Superior temporal gyrus (tissue), 1 donor: ENCODE measurements at regions not wholly inside any gene's neighbourhood (a gene's known extent, or its start where the extent isn't known, plus 50 kb on each side); places are given as distances from the start of the nearest gene placed in this dataset.
"Not testable (repeated sequence)": the region's sequence is repeated elsewhere in the genome, so short reads cannot be mapped to it uniquely, and the experiment has no call there.

Source experiments
- DNase-seq: peaks from one replicate; pipeline ENCODE4 v3.0.0-alpha.2; 2016; ENCODE audit errors: extremely low spot score

DNA sequence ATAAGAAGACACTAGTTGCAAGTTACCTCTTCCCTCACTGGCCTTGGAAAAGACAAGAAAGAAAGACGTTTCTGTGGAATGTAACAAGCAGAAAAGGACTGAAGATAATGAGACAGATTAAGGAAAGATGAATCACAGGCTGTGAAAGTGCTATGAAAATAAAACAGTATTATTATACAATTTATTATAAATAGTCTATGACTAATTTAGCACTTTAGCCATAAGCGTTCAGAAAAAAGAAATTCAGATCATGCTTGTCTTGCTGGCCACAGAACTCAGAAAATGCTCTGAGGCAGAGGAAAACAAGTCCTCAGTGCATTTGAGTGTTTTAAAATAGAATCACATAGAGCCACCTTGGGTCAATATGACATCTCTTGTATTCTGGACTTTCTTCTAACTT, 174.8 kb upstream of the NBPF9 start:
- DNase-seq = not testable (repeated sequence)

DNA sequence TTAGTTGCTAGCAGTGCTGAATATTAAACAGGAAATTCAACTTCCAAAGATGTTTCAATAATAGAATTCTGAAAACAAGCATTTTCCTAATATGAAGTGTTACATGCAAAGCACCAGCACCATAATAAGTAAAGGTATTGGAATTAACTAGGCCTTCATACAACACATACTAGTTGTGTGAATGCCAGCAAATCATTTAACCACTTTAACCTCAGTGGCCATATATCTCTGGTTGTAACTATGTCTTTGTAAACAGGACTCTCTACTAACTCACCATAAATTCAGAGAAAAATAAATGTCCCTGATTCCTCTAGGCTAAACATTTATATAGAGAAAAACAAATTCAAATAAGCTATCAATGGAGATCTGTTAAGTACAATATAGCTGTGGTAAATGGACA, 175.7 kb upstream of the NBPF9 start:
- not testable (repeated sequence) for DNase-seq

DNA sequence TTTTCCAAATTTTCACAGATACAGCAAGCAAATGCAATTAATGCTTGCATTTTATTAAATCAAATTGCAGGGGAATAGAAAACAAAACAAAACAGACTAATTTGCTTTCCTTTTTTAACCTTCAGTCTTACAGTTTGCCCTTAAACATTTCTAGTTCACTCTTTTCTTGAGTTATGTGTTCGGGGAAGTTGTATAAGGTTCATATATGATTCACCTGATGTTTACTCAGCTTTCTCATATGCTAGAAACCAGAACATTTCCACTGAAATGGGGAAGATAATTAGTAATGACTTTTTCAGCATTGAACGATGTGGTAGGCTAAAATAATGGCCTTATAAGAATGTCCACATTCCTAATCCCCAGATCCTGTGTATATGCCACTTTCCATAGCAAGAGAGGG, 176.2 kb upstream of the NBPF9 start:
- not testable (repeated sequence) for DNase-seq

DNA sequence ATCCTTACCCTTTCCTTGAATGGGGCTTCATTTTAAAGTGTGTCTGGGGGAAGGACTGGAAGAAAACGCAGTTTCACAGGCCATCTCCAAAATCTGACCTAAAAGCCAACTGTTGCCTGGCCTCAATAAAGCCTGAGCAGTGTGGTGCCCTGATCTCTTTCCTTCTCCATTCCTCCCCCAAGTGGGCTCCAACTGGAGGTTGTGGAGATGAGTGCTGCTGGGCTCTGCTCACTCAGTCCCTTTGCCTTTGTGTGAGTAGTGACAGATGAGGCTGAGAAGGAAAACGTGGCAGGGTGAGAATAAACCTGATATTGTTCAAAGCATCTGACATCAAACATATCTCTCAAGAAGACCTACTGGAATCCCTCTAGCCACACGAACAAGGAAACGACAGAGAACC, 181.4 kb upstream of the NBPF9 start:
- not testable (repeated sequence) for DNase-seq

DNA sequence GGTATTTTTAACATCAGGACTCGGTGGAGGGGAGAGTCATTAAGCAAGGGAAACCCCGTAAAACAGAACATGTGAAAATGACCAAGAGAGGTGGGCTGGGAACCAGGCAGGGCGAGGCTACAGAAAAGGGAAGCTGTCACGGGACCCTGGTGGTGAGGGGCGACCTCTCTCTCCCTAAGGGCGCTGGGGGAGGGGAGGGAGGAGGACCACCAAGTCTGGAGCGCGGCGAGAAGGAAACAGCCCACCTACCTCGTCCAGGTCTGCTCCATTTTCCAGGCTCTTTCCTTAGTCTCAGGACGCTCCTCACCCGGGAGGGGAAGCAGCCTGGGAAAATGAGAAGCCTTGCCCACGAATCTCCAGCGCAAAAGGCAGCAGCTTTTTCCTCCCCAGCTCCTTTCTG, 181.9 kb upstream of the NBPF9 start:
- not testable (repeated sequence) for DNase-seq

DNA sequence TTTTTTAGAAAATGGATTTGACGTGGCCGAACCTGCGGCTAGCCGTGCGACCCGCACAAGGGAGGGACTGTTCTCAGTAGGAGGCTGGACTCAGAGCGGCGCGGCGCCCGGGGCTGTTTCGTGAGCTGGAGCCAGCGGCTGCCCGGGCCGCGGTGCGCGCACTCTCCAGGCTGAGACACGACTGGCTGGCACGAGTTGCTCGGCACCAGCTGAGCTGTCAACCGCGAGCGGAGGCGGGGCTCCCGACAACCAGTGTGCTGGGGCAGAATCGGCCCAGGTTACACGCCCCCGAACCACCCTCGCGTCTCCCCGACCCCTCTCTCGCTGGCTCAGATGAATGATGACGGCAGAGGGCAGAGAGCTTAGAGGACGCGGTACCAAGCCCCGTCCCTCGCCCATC, 182.3 kb upstream of the NBPF9 start:
- not testable (repeated sequence) for DNase-seq

DNA sequence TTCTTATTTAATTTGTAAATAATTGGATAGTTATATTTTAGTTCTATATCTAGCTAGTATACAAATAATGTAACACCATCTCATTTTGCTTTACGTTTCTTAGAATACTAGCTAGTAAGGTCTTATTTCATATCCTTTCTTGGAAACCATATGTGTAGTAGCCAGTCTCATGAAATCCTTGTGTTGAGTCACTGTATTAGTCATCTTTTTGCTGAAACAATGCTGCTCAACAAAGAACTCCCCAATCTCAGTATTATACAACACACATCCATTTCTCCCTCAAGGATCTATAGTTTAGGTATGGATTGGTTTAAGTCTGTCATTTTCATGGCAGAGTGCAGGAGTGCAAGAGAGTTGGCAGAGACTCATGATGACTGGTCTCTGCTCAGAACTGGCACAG, 185.2 kb upstream of the NBPF9 start:
- DNase-seq = not testable (repeated sequence)

DNA sequence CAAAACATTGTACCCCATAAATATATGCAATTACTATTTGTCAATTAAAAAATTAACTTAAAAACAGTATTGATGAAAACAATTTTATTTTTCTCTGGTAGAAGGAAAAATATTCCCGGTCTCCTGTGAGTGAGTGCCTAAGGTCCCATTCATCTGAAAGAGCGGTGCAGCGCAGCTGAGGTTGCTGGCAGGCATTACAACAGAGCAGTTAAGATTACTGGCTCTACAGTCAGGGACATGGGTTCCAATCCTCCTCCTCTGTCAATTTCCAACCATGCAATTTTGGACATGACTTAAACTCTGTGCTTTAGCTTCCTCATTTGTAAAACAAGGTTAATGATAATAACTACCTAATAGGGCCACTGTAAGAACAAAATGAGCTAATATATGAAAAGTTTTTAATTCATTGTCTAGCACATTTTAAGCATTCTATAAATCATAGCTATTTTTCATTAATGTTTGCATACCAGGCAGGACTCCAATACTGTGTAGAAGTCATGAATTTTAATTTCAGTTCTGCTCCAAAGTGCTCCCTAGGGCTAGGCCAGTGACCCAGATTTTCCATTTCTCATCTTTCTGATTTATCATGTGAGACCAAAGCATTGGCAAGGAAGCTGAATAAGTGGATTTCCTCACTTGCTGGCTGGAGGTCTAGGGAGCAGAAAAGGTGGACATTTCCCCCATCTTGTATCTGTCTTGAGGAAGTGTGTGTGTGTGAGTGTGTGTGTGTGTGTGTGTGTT, 174.2 kb upstream of the NBPF19 start:
- not testable (repeated sequence) for DNase-seq

DNA sequence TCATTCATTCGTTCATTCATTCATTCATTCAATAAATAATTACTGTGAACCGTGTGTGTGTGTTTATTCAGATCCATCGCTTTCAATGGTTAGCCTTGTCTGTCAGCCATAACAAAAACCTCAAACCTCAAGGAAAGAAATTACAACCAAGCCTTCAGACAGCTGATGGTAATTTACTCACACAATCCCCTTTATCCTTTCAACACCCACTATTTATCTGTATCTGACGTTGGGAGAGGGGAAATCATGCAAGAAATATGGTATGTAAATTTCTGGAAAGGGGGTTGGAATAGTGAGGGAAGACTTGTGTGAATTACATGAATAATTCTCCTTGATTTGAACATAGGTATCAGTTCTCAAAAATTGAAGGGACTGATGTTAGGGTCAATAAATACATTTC, 173.6 kb upstream of the NBPF19 start:
- DNase-seq = not testable (repeated sequence)

DNA sequence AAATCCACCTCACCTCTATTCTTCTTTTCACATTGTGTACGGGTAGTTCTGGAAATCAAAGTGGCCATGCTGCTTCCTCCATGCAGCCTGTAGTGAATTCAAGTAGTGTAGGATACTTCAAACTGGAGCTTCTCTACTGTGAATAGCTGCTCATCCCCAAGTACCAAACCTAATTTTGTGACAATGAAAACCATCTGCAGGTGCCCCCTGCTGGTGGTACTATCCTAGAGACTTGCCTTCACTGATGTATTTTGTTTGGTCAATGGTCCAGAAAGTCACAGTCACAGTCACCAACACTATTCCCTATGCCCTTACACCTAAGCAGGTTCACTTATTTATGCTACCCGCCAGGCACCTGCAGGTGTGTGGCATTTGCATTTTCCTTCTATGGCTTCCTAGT, 170.0 kb upstream of the NBPF19 start:
- not testable (repeated sequence) for DNase-seq

DNA sequence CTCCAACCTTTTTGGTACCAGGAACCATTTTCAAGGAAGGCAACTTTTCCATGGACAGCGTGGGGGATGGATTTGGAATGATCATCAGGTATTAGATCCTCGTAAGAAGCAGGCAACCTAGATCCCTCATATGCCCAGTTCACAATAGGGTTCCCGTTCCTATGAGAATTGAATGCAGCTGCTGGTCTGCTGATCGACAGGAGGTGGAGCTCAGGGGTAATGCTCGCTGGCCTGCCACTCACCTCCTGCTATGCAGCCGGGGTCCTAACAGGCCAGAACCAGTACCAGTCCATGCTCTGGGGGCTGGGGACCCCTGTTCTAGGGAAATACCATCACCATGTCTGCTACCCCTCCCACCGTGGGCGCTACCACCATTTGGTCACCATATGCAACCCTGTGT, 167.2 kb upstream of the NBPF19 start:
- DNase-seq = not testable (repeated sequence)

DNA sequence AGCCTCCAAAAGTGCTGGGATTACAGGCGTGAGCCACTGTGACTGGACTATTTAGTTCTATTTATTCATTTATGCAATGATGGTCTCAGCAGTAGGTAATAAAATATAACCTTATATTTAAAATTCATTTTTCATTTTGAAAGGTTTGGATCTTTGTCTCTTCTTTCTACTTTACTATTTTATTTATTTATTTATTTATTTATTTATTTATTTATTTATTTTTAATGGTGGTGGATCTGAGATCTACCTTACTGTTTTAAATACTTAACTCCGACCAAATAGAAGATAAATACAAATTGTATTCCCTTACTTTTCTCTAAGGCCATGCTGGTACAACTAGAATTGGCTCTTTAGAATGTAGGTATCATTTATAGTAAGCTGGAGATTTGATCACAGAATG, 159.9 kb upstream of the NBPF19 start:
- not testable (repeated sequence) for DNase-seq

DNA sequence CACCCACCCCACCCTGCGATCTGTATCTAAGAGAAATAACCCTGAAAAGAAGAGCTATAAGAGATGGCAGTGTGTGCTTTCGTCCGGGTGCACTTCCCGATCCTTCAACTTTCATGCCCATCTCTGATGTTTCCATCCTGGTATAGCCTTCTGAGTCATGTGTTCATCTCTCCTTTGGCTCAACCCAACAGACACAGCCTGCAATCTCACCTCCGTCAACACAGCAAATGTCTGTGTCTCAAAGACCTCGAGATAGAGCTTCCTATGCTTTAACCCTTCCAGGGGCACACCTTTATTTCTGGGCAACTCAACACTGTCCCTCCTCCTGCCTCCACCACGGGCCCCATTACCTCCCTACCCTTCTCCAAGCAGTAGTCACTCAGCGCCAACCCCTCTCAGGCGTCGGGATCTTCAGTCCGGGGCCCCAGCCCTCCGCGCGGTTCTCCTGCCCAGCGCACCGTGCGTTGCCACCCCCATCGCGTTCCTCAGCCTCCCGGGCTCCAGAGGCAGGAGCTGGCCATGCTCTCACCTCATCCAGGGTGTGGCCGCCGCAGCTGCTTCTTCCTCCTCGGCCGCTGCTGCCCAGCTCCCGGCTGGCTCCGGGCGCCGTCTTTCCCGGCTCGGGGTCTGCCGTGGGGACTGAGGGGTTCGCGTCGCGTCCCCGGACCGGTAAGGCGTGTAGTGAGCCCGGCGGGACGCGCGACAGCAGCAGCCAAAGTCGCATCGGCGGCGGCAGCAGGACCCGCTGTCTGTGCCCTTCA, 153.7 kb upstream of the NBPF19 start:
- DNase-seq = not testable (repeated sequence)

DNA sequence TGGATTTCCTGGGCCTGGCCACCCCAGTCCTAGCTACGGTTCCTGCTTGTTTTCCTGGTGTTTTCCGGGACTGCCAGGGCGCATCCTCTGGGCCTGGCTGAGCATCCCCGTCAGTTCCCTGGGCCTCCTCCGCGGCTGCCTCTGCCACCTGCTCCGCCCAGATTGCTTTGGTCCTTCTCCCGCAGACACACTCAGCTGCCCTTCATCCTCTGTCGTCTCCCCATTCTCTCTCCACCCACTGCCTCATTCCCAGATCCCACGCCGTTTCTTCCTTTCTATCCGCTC, 153.2 kb upstream of the NBPF19 start:
- DNase-seq = not testable (repeated sequence)

DNA sequence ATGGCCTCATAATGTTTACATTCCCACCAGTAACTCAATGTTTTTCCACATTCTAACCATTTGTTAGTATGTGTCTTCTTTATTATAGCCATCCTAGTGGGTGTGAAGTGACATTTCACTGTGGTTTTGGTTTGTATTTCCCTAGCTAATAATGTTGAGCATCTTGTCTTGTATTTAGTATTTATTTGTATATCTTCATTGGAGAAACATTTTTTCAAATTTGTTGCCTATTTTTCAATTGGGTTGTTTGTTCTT, 144.8 kb upstream of the NBPF19 start:
- not testable (repeated sequence) for DNase-seq

DNA sequence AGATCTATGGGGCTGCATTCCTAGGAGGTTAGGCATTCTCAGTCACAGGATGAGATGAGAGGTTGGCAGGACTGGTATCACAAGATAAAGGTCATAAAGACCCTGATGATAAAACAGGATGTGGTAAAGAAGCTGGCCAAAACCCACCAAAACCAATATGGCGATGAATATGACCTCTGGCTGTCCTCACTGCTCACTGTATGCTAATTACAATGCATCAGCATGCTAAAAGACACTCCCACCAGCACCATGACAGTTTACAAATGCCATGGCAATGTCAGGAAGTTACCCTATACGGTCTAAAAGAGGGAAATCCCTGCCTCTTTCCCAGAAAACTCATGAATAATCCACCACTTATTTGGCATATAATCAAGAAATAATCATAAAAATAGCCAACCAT, 138.8 kb upstream of the NBPF19 start:
- not testable (repeated sequence) for DNase-seq

DNA sequence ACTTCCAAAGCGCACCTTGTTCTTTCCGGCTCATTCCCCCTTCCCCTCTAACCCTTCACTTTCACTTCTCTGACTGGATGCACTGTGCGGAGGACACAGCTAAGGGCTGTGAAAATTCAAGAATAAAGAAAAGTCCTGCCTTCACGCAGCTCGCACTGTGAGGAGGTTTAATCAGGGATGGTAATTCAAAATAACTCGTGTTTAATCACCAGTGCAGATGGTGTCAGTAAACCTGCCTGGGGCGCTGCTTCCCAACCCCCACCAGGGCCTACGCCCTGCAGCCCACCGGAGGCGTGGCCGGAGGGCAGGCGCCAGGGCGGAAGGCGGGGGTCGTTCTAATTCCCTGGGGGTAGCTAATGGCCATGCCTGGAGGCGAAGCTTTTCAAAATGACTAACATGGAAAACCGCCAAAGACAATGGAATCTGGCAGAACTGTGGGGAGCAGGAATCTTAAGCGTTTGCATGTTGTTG, 136.6 kb upstream of the NBPF19 start:
- not testable (repeated sequence) for DNase-seq

DNA sequence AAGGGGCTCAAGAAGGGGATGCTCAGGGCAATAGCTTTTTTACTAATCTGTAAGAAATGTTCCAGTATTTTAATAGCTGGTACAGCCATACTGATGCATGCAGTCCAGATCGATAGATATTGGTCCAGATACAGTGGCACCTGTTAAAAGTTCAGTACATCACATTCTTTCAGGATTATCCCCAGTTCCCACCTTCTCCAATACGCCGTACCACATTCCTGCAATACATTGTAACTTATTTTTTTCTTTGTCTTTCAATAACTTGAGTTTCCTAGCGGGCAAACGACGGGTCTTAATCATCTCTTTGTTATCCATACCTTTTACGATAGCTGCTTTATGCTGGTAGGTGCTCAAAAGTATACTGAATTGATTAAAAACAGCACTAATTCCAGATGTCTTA, 136.1 kb upstream of the NBPF19 start:
- not testable (repeated sequence) for DNase-seq

DNA sequence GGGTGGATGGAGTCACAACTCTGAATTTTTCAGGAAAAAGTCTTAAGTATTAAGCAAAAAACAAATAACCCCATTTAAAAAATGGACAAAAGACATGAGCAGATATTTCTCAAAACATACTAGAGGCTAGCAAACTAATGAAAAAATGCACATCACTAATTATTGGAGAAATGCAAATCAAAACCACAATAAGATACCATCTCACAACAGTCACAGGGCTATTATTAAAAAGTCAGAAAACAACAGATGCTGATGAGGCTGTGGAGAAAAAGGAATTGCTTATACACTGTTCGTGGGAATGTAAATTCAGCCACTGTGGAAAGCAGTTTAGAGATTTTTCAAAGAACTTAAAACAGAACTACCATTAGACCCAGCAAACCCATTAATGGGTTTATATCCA, 125.4 kb upstream of the NBPF19 start:
- DNase-seq = not testable (repeated sequence)

DNA sequence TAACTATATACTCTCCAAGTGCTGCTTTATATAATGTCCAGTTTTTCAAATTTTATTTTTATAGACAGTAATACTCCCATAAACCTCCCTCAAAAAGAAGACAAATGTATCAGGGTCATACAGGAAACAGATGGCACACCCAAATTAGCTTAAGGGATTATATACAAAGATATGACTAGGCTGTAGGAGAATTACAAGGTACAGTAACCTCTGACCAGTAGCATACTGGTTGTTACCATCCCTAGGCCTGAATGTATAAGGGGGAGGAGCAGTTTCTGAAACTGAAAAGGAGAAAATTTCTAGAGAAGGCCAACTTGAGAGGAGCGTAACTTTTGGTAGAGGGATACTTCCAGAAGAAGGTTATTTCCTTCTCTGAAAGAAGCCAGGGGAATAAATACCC, 122.6 kb upstream of the NBPF19 start:
- not testable (repeated sequence) for DNase-seq

DNA sequence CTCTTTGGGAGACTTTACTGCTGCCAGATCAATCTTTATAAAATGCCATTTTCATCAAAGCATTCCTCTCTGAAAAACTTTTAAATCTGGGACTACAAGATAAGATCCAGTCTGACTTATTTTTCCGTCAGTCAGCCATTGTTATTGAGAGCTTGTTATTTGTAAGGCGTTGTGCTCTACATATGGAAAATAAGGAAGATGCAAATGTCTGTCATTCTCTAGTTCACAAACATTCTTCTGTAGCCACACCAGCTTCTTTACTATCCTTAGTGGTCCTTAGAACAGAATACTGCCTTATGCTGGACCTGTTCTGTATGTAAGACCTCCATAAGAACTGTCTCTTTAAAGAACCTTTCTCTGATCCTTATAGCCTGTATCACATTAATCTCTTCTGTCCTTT, 120.3 kb upstream of the NBPF19 start:
- DNase-seq = not testable (repeated sequence)

DNA sequence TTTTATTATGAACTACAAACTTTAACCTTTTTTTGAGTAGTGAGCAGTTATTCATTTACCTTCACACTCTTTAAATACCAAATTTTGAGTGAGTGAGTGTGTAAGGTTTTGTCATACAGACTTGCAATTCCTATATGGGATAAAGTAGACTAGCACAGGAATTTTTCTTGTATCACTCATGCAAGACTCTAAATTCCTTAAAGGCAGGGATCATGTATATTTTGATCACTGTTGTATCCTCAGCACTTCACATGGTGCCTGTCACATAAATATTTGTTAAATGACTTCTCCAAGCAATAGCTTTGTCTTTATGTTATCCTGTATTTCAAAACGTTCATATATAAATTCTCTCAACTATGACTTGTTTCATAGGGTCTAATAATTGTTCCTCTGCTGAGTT, 119.1 kb upstream of the NBPF19 start:
- not testable (repeated sequence) for DNase-seq

DNA sequence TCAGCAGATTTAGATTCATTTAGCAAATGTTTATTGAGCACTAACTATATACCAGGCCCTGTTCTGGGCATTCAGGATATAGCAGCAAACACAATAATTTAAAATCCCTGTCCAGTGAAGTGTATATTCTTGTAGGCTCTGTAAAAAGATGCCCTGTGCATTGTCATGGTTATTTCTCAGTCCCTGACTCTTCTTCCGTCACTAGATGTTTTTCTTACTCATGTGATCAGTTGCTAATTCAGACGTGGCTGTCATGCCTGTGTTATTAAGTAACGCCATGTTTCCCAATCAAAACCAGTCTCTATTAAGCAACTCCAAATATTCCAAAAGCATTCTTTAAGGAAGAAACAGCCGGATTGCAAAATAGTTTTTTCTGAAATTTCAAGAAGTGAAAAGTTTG, 118.7 kb upstream of the NBPF19 start:
- DNase-seq = not testable (repeated sequence)
